ENCODE measurements at regions not wholly inside any gene's neighbourhood (a gene's known extent, or its start where the extent isn't known, plus 50 kb on each side); places are given as distances from the start of the nearest gene placed in this dataset.

DNA sequence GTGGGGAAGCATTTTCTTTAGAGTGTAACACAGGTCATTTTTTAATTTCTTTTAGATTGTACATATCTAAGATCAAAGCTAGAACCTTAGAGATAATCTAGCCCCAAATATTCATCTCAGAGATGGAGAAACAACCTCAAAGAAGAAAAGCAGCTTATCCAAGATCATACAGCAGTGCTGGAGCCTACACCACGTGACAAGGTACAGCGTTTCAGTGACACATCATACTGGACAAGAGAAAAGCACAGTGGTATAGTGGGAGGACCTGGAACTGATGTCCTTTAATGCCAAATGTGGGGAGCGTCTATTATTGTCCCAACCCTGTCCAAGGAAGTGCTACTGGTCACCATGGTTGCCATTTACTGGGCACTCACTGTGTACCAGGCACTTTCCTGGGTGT, 445.8 kb downstream of the RPS24 start:
- no peaks in the 10 kb centered on the region for H3K9me3 ChIP-seq
- no peaks in the 10 kb centered on the region for H3K27me3 ChIP-seq (replicated peaks; ENCODE audit: insufficient read depth)
- no peak overlapping the region for H3K4me3 ChIP-seq
- DNase-seq (ENCODE audit: low spot score) (no peak), ATAC-seq (ENCODE audit: insufficient number of reproducible peaks, low FRiP score, low read depth) (no peak)
- TF ChIP-seq, protein P1, sequence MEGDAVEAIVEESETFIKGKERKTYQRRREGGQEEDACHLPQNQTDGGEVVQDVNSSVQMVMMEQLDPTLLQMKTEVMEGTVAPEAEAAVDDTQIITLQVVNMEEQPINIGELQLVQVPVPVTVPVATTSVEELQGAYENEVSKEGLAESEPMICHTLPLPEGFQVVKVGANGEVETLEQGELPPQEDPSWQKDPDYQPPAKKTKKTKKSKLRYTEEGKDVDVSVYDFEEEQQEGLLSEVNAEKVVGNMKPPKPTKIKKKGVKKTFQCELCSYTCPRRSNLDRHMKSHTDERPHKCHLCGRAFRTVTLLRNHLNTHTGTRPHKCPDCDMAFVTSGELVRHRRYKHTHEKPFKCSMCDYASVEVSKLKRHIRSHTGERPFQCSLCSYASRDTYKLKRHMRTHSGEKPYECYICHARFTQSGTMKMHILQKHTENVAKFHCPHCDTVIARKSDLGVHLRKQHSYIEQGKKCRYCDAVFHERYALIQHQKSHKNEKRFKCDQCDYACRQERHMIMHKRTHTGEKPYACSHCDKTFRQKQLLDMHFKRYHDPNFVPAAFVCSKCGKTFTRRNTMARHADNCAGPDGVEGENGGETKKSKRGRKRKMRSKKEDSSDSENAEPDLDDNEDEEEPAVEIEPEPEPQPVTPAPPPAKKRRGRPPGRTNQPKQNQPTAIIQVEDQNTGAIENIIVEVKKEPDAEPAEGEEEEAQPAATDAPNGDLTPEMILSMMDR (IDR thresholded peaks at IDR 0.05), result no peak
- H3K27ac ChIP-seq, result no peak overlapping the region
- H3K4me1 ChIP-seq (ENCODE audit: control insufficient read depth in 1 of 2, low read depth in 2 of 2), result no peaks in the 10 kb centered on the region
- H3K36me3 ChIP-seq, result no peaks in the 10 kb centered on the region

DNA sequence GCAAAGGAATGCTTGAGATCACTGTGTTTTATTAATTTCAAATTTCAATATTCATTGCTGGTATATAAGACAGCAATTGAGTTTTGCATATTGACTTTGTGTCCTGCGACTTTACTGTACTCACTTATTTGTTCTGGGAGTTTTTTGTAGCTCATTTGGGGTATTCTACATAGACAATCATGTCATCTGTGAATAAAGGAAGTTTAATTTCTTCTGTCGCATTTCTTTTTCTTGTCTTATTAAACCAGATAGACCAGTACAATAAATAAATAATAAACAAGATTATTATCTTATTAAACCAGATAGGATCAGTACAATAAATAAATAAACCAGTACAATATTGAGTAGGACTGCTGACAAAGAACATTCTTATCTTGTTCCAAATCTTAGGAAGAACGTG, 448.2 kb downstream of the RPS24 start:
- Histone ChIP-seq H3K27ac (no peak overlapping the region), H3K27me3 (replicated peaks; ENCODE audit: insufficient read depth) (no peaks in the 10 kb centered on the region), H3K9me3 (no peaks in the 10 kb centered on the region), H3K4me1 (ENCODE audit: control insufficient read depth in 1 of 2, low read depth in 2 of 2) (no peaks in the 10 kb centered on the region), H3K36me3 (no peaks in the 10 kb centered on the region), H3K4me3 (no peak overlapping the region)
- ATAC-seq (ENCODE audit: insufficient number of reproducible peaks, low FRiP score, low read depth) (no peak), DNase-seq (ENCODE audit: low spot score) (no peak)
- TF ChIP-seq, protein P1 (IDR thresholded peaks at IDR 0.05), result no peak

DNA sequence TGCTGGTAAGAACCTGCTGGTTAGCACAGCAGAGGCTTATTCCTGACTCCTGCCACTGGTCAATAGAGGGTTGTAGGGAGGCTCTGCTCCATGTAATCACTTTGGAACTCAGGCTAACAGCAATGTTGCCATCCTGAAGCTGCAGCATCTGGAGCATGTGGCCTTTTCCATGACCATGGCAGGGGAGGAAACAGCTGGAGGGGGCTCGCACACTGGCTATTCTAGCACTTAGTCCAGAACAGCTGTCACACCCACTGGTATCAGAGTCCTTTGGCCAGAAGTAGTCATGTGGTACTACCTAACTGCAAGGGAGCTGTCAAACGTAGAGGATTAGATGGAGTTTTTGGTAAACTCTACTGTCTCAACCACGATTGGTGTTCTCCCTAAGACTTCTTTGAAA, 450.0 kb downstream of the RPS24 start:
- ATAC-seq (ENCODE audit: insufficient number of reproducible peaks, low FRiP score, low read depth) (no peak), DNase-seq (ENCODE audit: low spot score) (no peak)
- H3K9me3 ChIP-seq, result no peaks in the 10 kb centered on the region
- TF ChIP-seq, protein P1 (IDR thresholded peaks at IDR 0.05), result no peak
- H3K27me3 ChIP-seq (replicated peaks; ENCODE audit: insufficient read depth), result no peaks in the 10 kb centered on the region
- H3K4me3 ChIP-seq, result no peak overlapping the region
- H3K27ac ChIP-seq, result no peak overlapping the region
- H3K4me1 ChIP-seq (ENCODE audit: control insufficient read depth in 1 of 2, low read depth in 2 of 2), result no peaks in the 10 kb centered on the region
- H3K36me3 ChIP-seq, result no peaks in the 10 kb centered on the region

DNA sequence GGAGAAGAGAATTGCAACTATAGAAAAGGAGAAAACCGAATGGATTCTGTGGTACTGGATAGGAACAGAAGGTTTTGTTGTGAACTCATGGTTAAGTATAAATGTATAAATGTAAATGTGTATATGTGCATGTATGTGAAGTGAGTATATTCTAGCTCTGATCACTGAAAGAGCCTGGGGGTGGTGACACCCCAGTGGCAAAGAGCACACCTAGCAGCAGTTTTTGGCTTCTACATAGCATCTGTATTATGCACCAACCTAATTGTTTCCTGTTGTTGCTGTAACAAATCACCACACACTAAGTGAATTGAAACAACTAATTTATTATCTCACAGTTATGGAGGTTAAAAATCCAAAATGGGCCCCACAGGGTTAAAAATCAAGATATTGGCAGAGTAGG, 455.4 kb downstream of the RPS24 start:
- Histone ChIP-seq H3K4me3 (no peak overlapping the region), H3K9me3 (peaks cover 8% of the 10 kb centered on the region), H3K27ac (no peak overlapping the region), H3K36me3 (no peaks in the 10 kb centered on the region), H3K4me1 (ENCODE audit: control insufficient read depth in 1 of 2, low read depth in 2 of 2) (no peaks in the 10 kb centered on the region), H3K27me3 (replicated peaks; ENCODE audit: insufficient read depth) (no peaks in the 10 kb centered on the region)
- ATAC-seq (ENCODE audit: insufficient number of reproducible peaks, low FRiP score, low read depth) (no peak), DNase-seq (ENCODE audit: low spot score) (no peak)
- TF ChIP-seq, protein P1 (IDR thresholded peaks at IDR 0.05), result no peak

DNA sequence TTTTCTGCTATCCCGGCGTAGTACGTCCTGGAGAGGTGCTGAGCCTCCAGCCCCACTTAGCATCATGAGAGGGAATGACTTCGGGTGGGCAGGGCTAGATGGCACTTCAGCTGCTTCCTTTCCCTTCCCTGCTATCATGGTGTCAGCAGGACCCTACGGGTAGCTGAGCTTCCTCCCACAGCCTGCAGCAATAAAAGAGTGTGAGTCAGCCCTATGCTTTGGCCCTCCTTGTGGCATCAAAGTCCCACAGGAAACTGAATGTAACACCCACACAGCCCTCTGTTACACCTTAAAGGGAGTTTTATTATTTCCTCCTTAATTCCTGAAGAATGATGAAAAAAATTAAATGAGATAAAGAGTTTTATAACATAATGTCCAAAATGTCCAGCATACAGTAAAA, 458.1 kb downstream of the RPS24 start:
- H3K36me3 ChIP-seq, result no peaks in the 10 kb centered on the region
- H3K4me3 ChIP-seq, result no peak overlapping the region
- H3K4me1 ChIP-seq (ENCODE audit: control insufficient read depth in 1 of 2, low read depth in 2 of 2), result no peaks in the 10 kb centered on the region
- no peak overlapping the region for H3K27ac ChIP-seq
- H3K9me3 ChIP-seq, result peaks cover 8% of the 10 kb centered on the region
- TF ChIP-seq, protein P1 (IDR thresholded peaks at IDR 0.05), result no peak
- no peaks in the 10 kb centered on the region for H3K27me3 ChIP-seq (replicated peaks; ENCODE audit: insufficient read depth)
- DNase-seq (ENCODE audit: low spot score) (no peak), ATAC-seq (ENCODE audit: insufficient number of reproducible peaks, low FRiP score, low read depth) (no peak)

All from thoracic aorta (tissue), 2 donors.